ENCODE measurements at regions not wholly inside any gene's neighbourhood (a gene's known extent, or its start where the extent isn't known, plus 50 kb on each side); places are given as distances from the start of the nearest gene placed in this dataset.

DNA sequence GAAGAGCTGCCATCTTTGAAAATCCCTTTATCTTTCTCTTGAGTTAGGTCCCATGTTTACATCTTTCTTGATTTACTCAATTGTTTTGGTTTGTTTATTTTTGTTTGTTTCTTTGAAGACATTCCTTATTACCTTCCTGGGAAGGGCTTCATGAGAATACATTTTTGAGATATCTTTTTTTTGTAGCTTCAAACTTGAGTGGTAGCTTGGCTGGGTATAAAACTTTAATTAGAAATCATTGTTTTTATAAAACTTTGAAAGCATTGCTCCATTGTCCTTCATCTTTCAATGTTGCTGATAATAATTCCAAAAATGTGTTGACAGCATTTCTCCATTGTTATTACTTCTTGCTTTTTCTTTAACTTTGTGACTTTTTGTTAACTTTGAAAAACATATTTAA lies 145.9 kb upstream of the RBMS1 start:
- Histone ChIP-seq H2AFZ (no peak overlapping the region), H3K4me1 (ENCODE audit: insufficient read depth) (peaks cover 11% of the 10 kb centered on the region), H3K4me3 (no peak overlapping the region), H3K79me2 (replicated peaks; ENCODE audit: insufficient read depth) (no peaks in the 10 kb centered on the region), H3K4me2 (no peak overlapping the region), H3K36me3 (ENCODE audit: insufficient read depth) (peaks cover 3% of the 10 kb centered on the region; the same call in 1 of the 2 replicates), H4K20me1 (replicated peaks; ENCODE audit: insufficient read depth) (no peaks in the 10 kb centered on the region), H3K9me2 (ENCODE audit: insufficient read depth) (peaks cover 14% of the 10 kb centered on the region; the same call in 1 of the 2 replicates), H3K27ac (ENCODE audit: low read depth) (no peak overlapping the region), H3F3A (replicated peaks; ENCODE audit: low read depth) (no peaks in the 10 kb centered on the region), H3K27me3 (ENCODE audit: insufficient read depth) (no peaks in the 10 kb centered on the region)
- DNase-seq (ENCODE audit: low spot score) (no peak), ATAC-seq (no peak)
- Mint-ChIP-seq H3K4me3 (no peak overlapping the region), H3K4me1 (peaks cover 9% of the 10 kb centered on the region; the same call in 2 of the 3 replicates), H3K36me3 (ENCODE audit: low read depth) (peaks cover 10% of the 10 kb centered on the region; the same call in 2 of the 3 replicates), H3K27me3 (ENCODE audit: insufficient read depth, low read depth, poor library complexity) (no peaks in the 10 kb centered on the region), H3K9me3 (peaks cover 20% of the 10 kb centered on the region), H3K27ac (no peak overlapping the region)
- TF ChIP-seq STAT1 (IDR thresholded peaks at IDR 0.05; ENCODE audit: unreplicated experiment) (no peak), NANOG (IDR thresholded peaks at IDR 0.05; ENCODE audit: borderline replicate concordance) (no peak)
- TF ChIP-seq, protein P1, sequence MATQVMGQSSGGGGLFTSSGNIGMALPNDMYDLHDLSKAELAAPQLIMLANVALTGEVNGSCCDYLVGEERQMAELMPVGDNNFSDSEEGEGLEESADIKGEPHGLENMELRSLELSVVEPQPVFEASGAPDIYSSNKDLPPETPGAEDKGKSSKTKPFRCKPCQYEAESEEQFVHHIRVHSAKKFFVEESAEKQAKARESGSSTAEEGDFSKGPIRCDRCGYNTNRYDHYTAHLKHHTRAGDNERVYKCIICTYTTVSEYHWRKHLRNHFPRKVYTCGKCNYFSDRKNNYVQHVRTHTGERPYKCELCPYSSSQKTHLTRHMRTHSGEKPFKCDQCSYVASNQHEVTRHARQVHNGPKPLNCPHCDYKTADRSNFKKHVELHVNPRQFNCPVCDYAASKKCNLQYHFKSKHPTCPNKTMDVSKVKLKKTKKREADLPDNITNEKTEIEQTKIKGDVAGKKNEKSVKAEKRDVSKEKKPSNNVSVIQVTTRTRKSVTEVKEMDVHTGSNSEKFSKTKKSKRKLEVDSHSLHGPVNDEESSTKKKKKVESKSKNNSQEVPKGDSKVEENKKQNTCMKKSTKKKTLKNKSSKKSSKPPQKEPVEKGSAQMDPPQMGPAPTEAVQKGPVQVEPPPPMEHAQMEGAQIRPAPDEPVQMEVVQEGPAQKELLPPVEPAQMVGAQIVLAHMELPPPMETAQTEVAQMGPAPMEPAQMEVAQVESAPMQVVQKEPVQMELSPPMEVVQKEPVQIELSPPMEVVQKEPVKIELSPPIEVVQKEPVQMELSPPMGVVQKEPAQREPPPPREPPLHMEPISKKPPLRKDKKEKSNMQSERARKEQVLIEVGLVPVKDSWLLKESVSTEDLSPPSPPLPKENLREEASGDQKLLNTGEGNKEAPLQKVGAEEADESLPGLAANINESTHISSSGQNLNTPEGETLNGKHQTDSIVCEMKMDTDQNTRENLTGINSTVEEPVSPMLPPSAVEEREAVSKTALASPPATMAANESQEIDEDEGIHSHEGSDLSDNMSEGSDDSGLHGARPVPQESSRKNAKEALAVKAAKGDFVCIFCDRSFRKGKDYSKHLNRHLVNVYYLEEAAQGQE (IDR thresholded peaks at IDR 0.05; ENCODE audit: unreplicated experiment), result no peak

- Histone ChIP-seq H3K36me3 (ENCODE audit: insufficient read depth) (no peaks in the 10 kb centered on the region), H3K4me1 (ENCODE audit: insufficient read depth) (peaks cover 15% of the 10 kb centered on the region; the same call in 1 of the 2 replicates), H3K4me2 (no peak overlapping the region), H3K4me3 (no peak overlapping the region), H3F3A (replicated peaks; ENCODE audit: low read depth) (no peaks in the 10 kb centered on the region), H3K79me2 (replicated peaks; ENCODE audit: insufficient read depth) (no peaks in the 10 kb centered on the region), H3K27me3 (ENCODE audit: insufficient read depth) (no peaks in the 10 kb centered on the region), H3K9me2 (ENCODE audit: insufficient read depth) (no peaks in the 10 kb centered on the region; the same call in 1 of the 2 replicates), H4K20me1 (replicated peaks; ENCODE audit: insufficient read depth) (no peaks in the 10 kb centered on the region), H3K27ac (ENCODE audit: low read depth) (no peak overlapping the region), H2AFZ (peak overlapping the region; percentile 49; the same call in 1 of the 2 replicates)
- H3K36me3 Mint-ChIP-seq (ENCODE audit: low read depth), result no peaks in the 10 kb centered on the region; the same call in 2 of the 3 replicates
- peaks cover 5% of the 10 kb centered on the region for H3K27me3 Mint-ChIP-seq (ENCODE audit: insufficient read depth, low read depth, poor library complexity)
- ATAC-seq (peak; percentile 49), DNase-seq (ENCODE audit: low spot score) (peak; percentile 23)
- peaks cover 14% of the 10 kb centered on the region for H3K4me1 Mint-ChIP-seq
- H3K9me3 Mint-ChIP-seq, result no peaks in the 10 kb centered on the region
- peak overlapping the region; percentile 68; the same call in 1 of the 2 replicates for H3K27ac Mint-ChIP-seq
- H3K4me3 Mint-ChIP-seq, result no peak overlapping the region
- TF ChIP-seq, protein P2, sequence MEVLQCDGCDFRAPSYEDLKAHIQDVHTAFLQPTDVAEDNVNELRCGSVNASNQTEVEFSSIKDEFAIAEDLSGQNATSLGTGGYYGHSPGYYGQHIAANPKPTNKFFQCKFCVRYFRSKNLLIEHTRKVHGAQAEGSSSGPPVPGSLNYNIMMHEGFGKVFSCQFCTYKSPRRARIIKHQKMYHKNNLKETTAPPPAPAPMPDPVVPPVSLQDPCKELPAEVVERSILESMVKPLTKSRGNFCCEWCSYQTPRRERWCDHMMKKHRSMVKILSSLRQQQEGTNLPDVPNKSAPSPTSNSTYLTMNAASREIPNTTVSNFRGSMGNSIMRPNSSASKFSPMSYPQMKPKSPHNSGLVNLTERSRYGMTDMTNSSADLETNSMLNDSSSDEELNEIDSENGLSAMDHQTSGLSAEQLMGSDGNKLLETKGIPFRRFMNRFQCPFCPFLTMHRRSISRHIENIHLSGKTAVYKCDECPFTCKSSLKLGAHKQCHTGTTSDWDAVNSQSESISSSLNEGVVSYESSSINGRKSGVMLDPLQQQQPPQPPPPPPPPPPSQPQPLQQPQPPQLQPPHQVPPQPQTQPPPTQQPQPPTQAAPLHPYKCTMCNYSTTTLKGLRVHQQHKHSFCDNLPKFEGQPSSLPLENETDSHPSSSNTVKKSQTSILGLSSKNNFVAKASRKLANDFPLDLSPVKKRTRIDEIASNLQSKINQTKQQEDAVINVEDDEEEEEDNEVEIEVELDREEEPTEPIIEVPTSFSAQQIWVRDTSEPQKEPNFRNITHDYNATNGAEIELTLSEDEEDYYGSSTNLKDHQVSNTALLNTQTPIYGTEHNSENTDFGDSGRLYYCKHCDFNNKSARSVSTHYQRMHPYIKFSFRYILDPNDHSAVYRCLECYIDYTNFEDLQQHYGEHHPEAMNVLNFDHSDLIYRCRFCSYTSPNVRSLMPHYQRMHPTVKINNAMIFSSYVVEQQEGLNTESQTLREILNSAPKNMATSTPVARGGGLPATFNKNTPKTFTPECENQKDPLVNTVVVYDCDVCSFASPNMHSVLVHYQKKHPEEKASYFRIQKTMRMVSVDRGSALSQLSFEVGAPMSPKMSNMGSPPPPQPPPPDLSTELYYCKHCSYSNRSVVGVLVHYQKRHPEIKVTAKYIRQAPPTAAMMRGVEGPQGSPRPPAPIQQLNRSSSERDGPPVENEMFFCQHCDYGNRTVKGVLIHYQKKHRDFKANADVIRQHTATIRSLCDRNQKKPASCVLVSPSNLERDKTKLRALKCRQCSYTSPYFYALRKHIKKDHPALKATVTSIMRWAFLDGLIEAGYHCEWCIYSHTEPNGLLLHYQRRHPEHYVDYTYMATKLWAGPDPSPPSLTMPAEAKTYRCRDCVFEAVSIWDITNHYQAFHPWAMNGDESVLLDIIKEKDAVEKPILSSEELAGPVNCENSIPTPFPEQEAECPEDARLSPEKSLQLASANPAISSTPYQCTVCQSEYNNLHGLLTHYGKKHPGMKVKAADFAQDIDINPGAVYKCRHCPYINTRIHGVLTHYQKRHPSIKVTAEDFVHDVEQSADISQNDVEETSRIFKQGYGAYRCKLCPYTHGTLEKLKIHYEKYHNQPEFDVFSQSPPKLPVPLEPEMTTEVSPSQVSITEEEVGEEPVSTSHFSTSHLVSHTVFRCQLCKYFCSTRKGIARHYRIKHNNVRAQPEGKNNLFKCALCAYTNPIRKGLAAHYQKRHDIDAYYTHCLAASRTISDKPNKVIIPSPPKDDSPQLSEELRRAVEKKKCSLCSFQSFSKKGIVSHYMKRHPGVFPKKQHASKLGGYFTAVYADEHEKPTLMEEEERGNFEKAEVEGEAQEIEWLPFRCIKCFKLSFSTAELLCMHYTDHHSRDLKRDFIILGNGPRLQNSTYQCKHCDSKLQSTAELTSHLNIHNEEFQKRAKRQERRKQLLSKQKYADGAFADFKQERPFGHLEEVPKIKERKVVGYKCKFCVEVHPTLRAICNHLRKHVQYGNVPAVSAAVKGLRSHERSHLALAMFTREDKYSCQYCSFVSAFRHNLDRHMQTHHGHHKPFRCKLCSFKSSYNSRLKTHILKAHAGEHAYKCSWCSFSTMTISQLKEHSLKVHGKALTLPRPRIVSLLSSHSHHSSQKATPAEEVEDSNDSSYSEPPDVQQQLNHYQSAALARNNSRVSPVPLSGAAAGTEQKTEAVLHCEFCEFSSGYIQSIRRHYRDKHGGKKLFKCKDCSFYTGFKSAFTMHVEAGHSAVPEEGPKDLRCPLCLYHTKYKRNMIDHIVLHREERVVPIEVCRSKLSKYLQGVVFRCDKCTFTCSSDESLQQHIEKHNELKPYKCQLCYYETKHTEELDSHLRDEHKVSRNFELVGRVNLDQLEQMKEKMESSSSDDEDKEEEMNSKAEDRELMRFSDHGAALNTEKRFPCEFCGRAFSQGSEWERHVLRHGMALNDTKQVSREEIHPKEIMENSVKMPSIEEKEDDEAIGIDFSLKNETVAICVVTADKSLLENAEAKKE (CRISPR knock-in tag; IDR thresholded peaks at IDR 0.05), result no peak
- TF ChIP-seq STAT1 (IDR thresholded peaks at IDR 0.05; ENCODE audit: unreplicated experiment) (no peak), POLR2AphosphoS5 (IDR thresholded peaks at IDR 0.05; ENCODE audit: low read depth) (no peak), JUNB (IDR thresholded peaks at IDR 0.05; ENCODE audit: unreplicated experiment) (no peak), NANOG (IDR thresholded peaks at IDR 0.05; ENCODE audit: borderline replicate concordance) (no peak)
- TF ChIP-seq, protein P3, sequence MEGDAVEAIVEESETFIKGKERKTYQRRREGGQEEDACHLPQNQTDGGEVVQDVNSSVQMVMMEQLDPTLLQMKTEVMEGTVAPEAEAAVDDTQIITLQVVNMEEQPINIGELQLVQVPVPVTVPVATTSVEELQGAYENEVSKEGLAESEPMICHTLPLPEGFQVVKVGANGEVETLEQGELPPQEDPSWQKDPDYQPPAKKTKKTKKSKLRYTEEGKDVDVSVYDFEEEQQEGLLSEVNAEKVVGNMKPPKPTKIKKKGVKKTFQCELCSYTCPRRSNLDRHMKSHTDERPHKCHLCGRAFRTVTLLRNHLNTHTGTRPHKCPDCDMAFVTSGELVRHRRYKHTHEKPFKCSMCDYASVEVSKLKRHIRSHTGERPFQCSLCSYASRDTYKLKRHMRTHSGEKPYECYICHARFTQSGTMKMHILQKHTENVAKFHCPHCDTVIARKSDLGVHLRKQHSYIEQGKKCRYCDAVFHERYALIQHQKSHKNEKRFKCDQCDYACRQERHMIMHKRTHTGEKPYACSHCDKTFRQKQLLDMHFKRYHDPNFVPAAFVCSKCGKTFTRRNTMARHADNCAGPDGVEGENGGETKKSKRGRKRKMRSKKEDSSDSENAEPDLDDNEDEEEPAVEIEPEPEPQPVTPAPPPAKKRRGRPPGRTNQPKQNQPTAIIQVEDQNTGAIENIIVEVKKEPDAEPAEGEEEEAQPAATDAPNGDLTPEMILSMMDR (conservative IDR thresholded peaks at IDR 0.05; ENCODE audit: low read depth in 2 of 2), result no peak
These were observed 153.3 kb upstream of the RBMS1 start for GRCh38 chr2:160646684-160647444.
